CD8-positive, alpha-beta memory T cell (primary cell): ENCODE measurements at regions not wholly inside any gene's neighbourhood (a gene's known extent, or its start where the extent isn't known, plus 50 kb on each side); places are given as distances from the start of the nearest gene placed in this dataset.

ENCODE experiments used
- CTCF ChIA-PET: fragments of 350-600 bp; sonication (Branson Sonifier 250); formaldehyde crosslinking; loops from one replicate; lab custom pipeline; 2021; ENCODE audit warnings: antibody characterized with exemption; lab: Charles Lee
- POLR2A ChIA-PET: fragments of 350-600 bp; sonication (Branson Sonifier 250); formaldehyde crosslinking; loops from one replicate; lab custom pipeline; 2021; ENCODE audit warnings: antibody characterized with exemption; lab: Charles Lee
- DNase-seq, 5 donors: peaks; one replicate each; pipeline versions ENCODE4 v3.0.0 to v3.0.0-alpha.2; 2020 to 2022; ENCODE audit warnings: mixed read lengths in 1 of 5
- H3K27ac ChIP-seq: one replicate; pipeline ENCODE4 v1.7.0; 2013; ENCODE audit warnings: low read depth, mild to moderate bottlenecking, low read length, moderate library complexity
- H3K27me3 ChIP-seq: 2 replicates; pipeline ENCODE4 v1.7.0; 2013; ENCODE audit warnings: low read length, mild to moderate bottlenecking; ENCODE audit not compliant: insufficient read depth, poor library complexity, severe bottlenecking
- H3K36me3 ChIP-seq: 2 replicates; pipeline ENCODE4 v1.7.0; 2013; ENCODE audit warnings: mild to moderate bottlenecking, low read length, moderate library complexity; ENCODE audit not compliant: insufficient read depth
- H3K4me1 ChIP-seq: 2 replicates; pipeline ENCODE4 v1.7.0; 2013; ENCODE audit warnings: mild to moderate bottlenecking, low read length, moderate library complexity; ENCODE audit not compliant: insufficient read depth
- H3K4me3 ChIP-seq: 2 replicates; pipeline ENCODE4 v1.7.0; 2013; ENCODE audit warnings: mild to moderate bottlenecking, low read length
- H3K9me3 ChIP-seq: 2 replicates; pipeline ENCODE4 v1.7.0; 2013; ENCODE audit warnings: mild to moderate bottlenecking, low read length
- H3K27ac Mint-ChIP-seq, 8 donors: one replicate each; pipeline ENCODE4 v1.8.0; 2020 to 2021; ENCODE audit warnings: mixed read lengths in 8 of 8, mild to moderate bottlenecking in 6 of 8, inconsistent platforms in 3 of 8, moderate library complexity in 3 of 8
- H3K27me3 Mint-ChIP-seq, 2 donors: one replicate each; pipeline ENCODE4 v1.8.0; 2020 to 2021; ENCODE audit warnings: mixed read lengths in 2 of 2, mild to moderate bottlenecking in 1 of 2, moderate library complexity in 1 of 2
- H3K36me3 Mint-ChIP-seq, 3 donors: one replicate each; pipeline ENCODE4 v1.8.0; 2020 to 2021; ENCODE audit warnings: mixed read lengths in 3 of 3, inconsistent platforms in 1 of 3, mild to moderate bottlenecking in 1 of 3
- H3K4me1 Mint-ChIP-seq, 3 donors: one replicate each; pipeline ENCODE4 v1.8.0; 2020 to 2021; ENCODE audit warnings: mixed read lengths in 3 of 3, inconsistent platforms in 1 of 3, mild to moderate bottlenecking in 1 of 3
- H3K4me3 Mint-ChIP-seq, 7 donors: one replicate each; pipeline ENCODE4 v1.8.0; 2020 to 2021; ENCODE audit warnings: mixed read lengths in 7 of 7, mild to moderate bottlenecking in 6 of 7, moderate library complexity in 4 of 7, inconsistent platforms in 2 of 7
- H3K9me3 Mint-ChIP-seq, 5 donors: one replicate each; pipeline ENCODE4 v1.8.0; 2020 to 2022; ENCODE audit warnings: mixed read lengths in 5 of 5, mild to moderate bottlenecking in 3 of 5, moderate library complexity in 2 of 5, inconsistent platforms in 1 of 5

- Mint-ChIP-seq H3K4me1 (no peaks in the 10 kb centered on the region), H3K27me3 (peaks cover 15 to 42% of the 10 kb centered on the region in 2 donors)
- POLR2A ChIA-PET: no interaction called here
These were observed 169.5 kb upstream of the UMPS start for GRCh38 chr3:124560666-124561215.

DNA sequence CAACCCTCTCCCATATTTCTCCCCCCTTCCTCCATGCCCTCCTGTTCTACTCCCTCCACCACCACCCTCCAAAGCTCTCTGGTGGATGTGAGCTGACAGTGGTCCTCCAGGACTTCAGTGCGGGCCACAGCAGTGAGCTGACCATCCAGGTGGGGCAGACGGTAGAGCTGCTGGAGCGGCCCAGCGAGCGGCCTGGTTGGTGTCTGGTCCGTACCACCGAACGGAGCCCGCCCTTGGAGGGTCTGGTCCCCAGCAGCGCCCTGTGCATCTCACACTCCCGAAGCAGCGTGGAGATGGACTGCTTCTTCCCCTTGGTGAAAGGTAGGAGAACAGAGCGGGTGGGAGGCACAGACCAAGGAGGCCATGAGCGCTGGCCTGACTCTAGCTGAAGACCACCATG is 167.5 kb upstream of the UMPS start:
- H3K4me3 ChIP-seq: no peak overlapping the region
- peaks cover 13 to 30% of the 10 kb centered on the region in 2 donors for H3K27me3 Mint-ChIP-seq
- POLR2A ChIA-PET: no interaction called here
- H3K27ac Mint-ChIP-seq: no peak overlapping the region
- H3K36me3 ChIP-seq: no peaks in the 10 kb centered on the region
- no peaks in the 10 kb centered on the region for H3K4me1 ChIP-seq
- H3K4me1 Mint-ChIP-seq: no peaks in the 10 kb centered on the region
- no peaks in the 10 kb centered on the region for H3K9me3 ChIP-seq
- H3K27ac ChIP-seq: no peak overlapping the region
- no peaks in the 10 kb centered on the region for H3K36me3 Mint-ChIP-seq
- no peaks in the 10 kb centered on the region for H3K27me3 ChIP-seq
- H3K4me3 Mint-ChIP-seq: no peak overlapping the region
- H3K9me3 Mint-ChIP-seq: no peaks in the 10 kb centered on the region
- no peak for DNase-seq
- CTCF ChIA-PET: interaction anchor here (0.9 to 9.4 kb wide), 5 partner anchors 12 to 127 kb away, joined by 3 to 79 read pairs (median 3); no protein-coding TSS in a partner anchor

More at GRCh38 chr3:124560666-124561215, 169.5 kb upstream of the UMPS start:
- no peaks in the 10 kb centered on the region for H3K9me3 Mint-ChIP-seq
- Histone ChIP-seq H3K36me3 (no peaks in the 10 kb centered on the region), H3K4me3 (no peak overlapping the region), H3K9me3 (no peaks in the 10 kb centered on the region), H3K27ac (no peak overlapping the region), H3K27me3 (no peaks in the 10 kb centered on the region), H3K4me1 (no peaks in the 10 kb centered on the region)
- no peak overlapping the region for H3K4me3 Mint-ChIP-seq
- no peaks in the 10 kb centered on the region for H3K36me3 Mint-ChIP-seq
- H3K27ac Mint-ChIP-seq: no peak overlapping the region
- no peak for DNase-seq
- CTCF ChIA-PET: interaction anchor here (0.6 to 9.4 kb wide), 12 partner anchors 8 to 811 kb away, joined by 3 to 79 read pairs (median 7); no protein-coding TSS in a partner anchor

GRCh38 chr3:124563376-124563775 is 166.9 kb upstream of the UMPS start:
- no peak overlapping the region for H3K27ac Mint-ChIP-seq
- CTCF ChIA-PET: interaction anchor here (0.7 to 9.4 kb wide), 6 partner anchors 12 to 126 kb away, joined by 3 to 79 read pairs (median 4); no protein-coding TSS in a partner anchor

DNA sequence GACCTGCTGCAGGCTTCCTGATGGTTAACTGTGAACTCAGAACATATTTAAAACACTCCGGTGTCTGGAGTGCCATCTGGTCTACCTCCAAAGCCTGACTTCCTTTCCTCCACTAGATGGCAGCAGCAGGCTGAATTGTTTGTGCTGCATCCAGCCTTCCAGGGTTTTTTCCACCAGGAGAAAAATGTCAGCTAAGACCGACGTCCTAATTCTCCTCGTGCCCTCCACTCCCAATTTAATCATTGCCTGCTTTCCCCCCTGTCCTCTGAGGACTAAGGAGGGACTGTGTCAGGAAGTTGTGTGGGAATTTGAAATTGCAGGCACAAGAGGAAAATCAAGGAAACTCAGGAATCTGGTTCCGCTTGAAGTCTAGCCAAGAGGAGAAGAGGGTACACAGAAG is 165.2 kb upstream of the UMPS start:
- DNase-seq: peak; percentile 13 to 57 (median 24)
- H3K9me3 Mint-ChIP-seq: no peaks in the 10 kb centered on the region
- Histone ChIP-seq H3K4me1 (no peaks in the 10 kb centered on the region), H3K9me3 (no peaks in the 10 kb centered on the region), H3K36me3 (no peaks in the 10 kb centered on the region), H3K4me3 (no peak overlapping the region), H3K27me3 (no peaks in the 10 kb centered on the region), H3K27ac (no peak overlapping the region)
- H3K27me3 Mint-ChIP-seq: peaks cover 3 to 12% of the 10 kb centered on the region in 2 donors
- ChIA-PET CTCF (interaction anchor here (0.6 to 9.4 kb wide), 4 partner anchors 59 to 138 kb away, joined by 3 to 79 read pairs (median 3); no protein-coding TSS in a partner anchor), POLR2A (no interaction called here)
- peak overlapping the region in 2 of 8 donors; percentile 42 to 66 for H3K27ac Mint-ChIP-seq
- no peaks in the 10 kb centered on the region for H3K4me1 Mint-ChIP-seq
- no peaks in the 10 kb centered on the region for H3K36me3 Mint-ChIP-seq
- no peak overlapping the region for H3K4me3 Mint-ChIP-seq

More at GRCh38 chr3:124563376-124563775, 166.9 kb upstream of the UMPS start:
- H3K36me3 Mint-ChIP-seq: no peaks in the 10 kb centered on the region
- H3K9me3 ChIP-seq: no peaks in the 10 kb centered on the region
- H3K4me3 Mint-ChIP-seq: no peak overlapping the region
- H3K9me3 Mint-ChIP-seq: no peaks in the 10 kb centered on the region
- H3K4me3 ChIP-seq: no peak overlapping the region
- no peaks in the 10 kb centered on the region for H3K4me1 ChIP-seq
- no peak overlapping the region for H3K27ac ChIP-seq
- no peak for DNase-seq
- H3K36me3 ChIP-seq: no peaks in the 10 kb centered on the region
- POLR2A ChIA-PET: no interaction called here
- H3K27me3 Mint-ChIP-seq: peaks cover 13 to 26% of the 10 kb centered on the region in 2 donors
- H3K4me1 Mint-ChIP-seq: no peaks in the 10 kb centered on the region
- H3K27me3 ChIP-seq: no peaks in the 10 kb centered on the region

GRCh38 chr3:124565551-124565950 is 164.7 kb upstream of the UMPS start:
- H3K27ac ChIP-seq: no peak overlapping the region
- no peaks in the 10 kb centered on the region for H3K36me3 ChIP-seq
- H3K4me3 ChIP-seq: no peak overlapping the region
- no peaks in the 10 kb centered on the region for H3K4me1 Mint-ChIP-seq
- H3K27me3 ChIP-seq: no peaks in the 10 kb centered on the region
- no peaks in the 10 kb centered on the region for H3K36me3 Mint-ChIP-seq
- no peak for DNase-seq
- no peaks in the 10 kb centered on the region for H3K9me3 Mint-ChIP-seq
- H3K4me1 ChIP-seq: no peaks in the 10 kb centered on the region
- no peak overlapping the region for H3K4me3 Mint-ChIP-seq
- ChIA-PET CTCF (interaction anchor here (0.6 to 9.4 kb wide), 5 partner anchors 59 to 138 kb away, joined by 3 to 79 read pairs (median 3); no protein-coding TSS in a partner anchor), POLR2A (no interaction called here)
- H3K9me3 ChIP-seq: no peaks in the 10 kb centered on the region
- peaks cover 3 to 12% of the 10 kb centered on the region in 2 donors for H3K27me3 Mint-ChIP-seq
- peak overlapping the region in 1 of 8 donors; percentile 31 for H3K27ac Mint-ChIP-seq

GRCh38 chr3:124566701-124567100 is 163.6 kb upstream of the UMPS start:
- H3K27me3 Mint-ChIP-seq: peaks cover 3 to 12% of the 10 kb centered on the region in 2 donors
- no peaks in the 10 kb centered on the region for H3K36me3 ChIP-seq
- H3K27ac Mint-ChIP-seq: no peak overlapping the region
- no peaks in the 10 kb centered on the region for H3K36me3 Mint-ChIP-seq
- no peaks in the 10 kb centered on the region for H3K4me1 Mint-ChIP-seq
- no peaks in the 10 kb centered on the region for H3K9me3 Mint-ChIP-seq
- no peaks in the 10 kb centered on the region for H3K9me3 ChIP-seq
- H3K27ac ChIP-seq: no peak overlapping the region
- H3K4me3 ChIP-seq: no peak overlapping the region
- no peaks in the 10 kb centered on the region for H3K27me3 ChIP-seq
- POLR2A ChIA-PET: no interaction called here
- DNase-seq: no peak
- H3K4me1 ChIP-seq: no peaks in the 10 kb centered on the region
- no peak overlapping the region for H3K4me3 Mint-ChIP-seq
- CTCF ChIA-PET: interaction anchor here (1.1 to 9.4 kb wide), 2 partner anchors 86 to 123 kb away, joined by 4 to 79 read pairs; no protein-coding TSS in a partner anchor

DNA sequence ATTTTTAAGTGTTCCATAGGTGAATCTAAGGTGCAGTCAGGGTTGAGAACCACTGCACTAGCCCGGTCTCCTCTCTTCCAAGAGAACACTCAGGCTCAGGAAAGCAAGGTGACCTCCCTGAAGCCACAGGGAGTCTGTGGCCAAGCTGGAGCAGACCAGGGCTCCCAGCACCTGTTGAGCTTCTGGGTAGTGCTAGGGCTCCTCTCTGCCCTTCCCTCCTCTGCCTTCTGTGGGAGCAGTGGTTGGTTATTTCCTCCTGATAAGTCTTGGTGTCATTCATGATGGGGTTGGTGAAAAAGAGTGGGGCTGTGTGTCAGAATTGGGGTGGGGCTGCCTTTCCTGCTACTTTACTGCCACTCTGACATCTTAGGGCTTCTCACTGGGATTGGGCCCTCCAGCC is 163.1 kb upstream of the UMPS start:
- CTCF ChIA-PET: interaction anchor here (9.4 kb wide), 1 partner anchor 122 kb away, joined by 79 read pairs; no protein-coding TSS in a partner anchor
- H3K36me3 Mint-ChIP-seq: no peaks in the 10 kb centered on the region
- no peak overlapping the region for H3K27ac Mint-ChIP-seq

GRCh38 chr3:124569761-124570160 is 160.5 kb upstream of the UMPS start:
- no peaks in the 10 kb centered on the region for H3K4me1 ChIP-seq
- Mint-ChIP-seq H3K9me3 (no peaks in the 10 kb centered on the region), H3K4me3 (no peak overlapping the region), H3K27me3 (peaks cover 1 to 3% of the 10 kb centered on the region in 2 donors), H3K36me3 (no peaks in the 10 kb centered on the region), H3K27ac (no peak overlapping the region), H3K4me1 (no peaks in the 10 kb centered on the region)
- no peak overlapping the region for H3K4me3 ChIP-seq
- H3K9me3 ChIP-seq: no peaks in the 10 kb centered on the region
- no peaks in the 10 kb centered on the region for H3K36me3 ChIP-seq
- CTCF ChIA-PET: interaction anchor here (1.0 to 4.2 kb wide), 3 partner anchors 10 to 119 kb away, joined by 3 to 18 read pairs (median 13); no protein-coding TSS in a partner anchor
- no peak overlapping the region for H3K27ac ChIP-seq
- POLR2A ChIA-PET: no interaction called here
- no peaks in the 10 kb centered on the region for H3K27me3 ChIP-seq
- no peak for DNase-seq

More for the DNA sequence above, 163.1 kb upstream of the UMPS start:
- no peak overlapping the region for H3K27ac ChIP-seq
- POLR2A ChIA-PET: no interaction called here
- Mint-ChIP-seq H3K9me3 (no peaks in the 10 kb centered on the region), H3K4me1 (no peaks in the 10 kb centered on the region), H3K27me3 (peaks cover 3 to 8% of the 10 kb centered on the region in 2 donors), H3K4me3 (no peak overlapping the region)
- no peaks in the 10 kb centered on the region for H3K9me3 ChIP-seq
- no peaks in the 10 kb centered on the region for H3K27me3 ChIP-seq
- H3K4me1 ChIP-seq: no peaks in the 10 kb centered on the region
- no peak overlapping the region for H3K4me3 ChIP-seq
- no peaks in the 10 kb centered on the region for H3K36me3 ChIP-seq
- no peak for DNase-seq
